ENCODE measurements at regions not wholly inside any gene's neighbourhood (a gene's known extent, or its start where the extent isn't known, plus 50 kb on each side); places are given as distances from the start of the nearest gene placed in this dataset.

- TF ChIP-seq CTCF (IDR thresholded peaks at IDR 0.05) (no peak), POLR2A (IDR thresholded peaks at IDR 0.05) (no peak)
Measured at GRCh38 chr12:62003226-62003625, 257.0 kb upstream of the USP15 start.
